ENCODE measurements at regions not wholly inside any gene's neighbourhood (a gene's known extent, or its start where the extent isn't known, plus 50 kb on each side); places are given as distances from the start of the nearest gene placed in this dataset.

DNA sequence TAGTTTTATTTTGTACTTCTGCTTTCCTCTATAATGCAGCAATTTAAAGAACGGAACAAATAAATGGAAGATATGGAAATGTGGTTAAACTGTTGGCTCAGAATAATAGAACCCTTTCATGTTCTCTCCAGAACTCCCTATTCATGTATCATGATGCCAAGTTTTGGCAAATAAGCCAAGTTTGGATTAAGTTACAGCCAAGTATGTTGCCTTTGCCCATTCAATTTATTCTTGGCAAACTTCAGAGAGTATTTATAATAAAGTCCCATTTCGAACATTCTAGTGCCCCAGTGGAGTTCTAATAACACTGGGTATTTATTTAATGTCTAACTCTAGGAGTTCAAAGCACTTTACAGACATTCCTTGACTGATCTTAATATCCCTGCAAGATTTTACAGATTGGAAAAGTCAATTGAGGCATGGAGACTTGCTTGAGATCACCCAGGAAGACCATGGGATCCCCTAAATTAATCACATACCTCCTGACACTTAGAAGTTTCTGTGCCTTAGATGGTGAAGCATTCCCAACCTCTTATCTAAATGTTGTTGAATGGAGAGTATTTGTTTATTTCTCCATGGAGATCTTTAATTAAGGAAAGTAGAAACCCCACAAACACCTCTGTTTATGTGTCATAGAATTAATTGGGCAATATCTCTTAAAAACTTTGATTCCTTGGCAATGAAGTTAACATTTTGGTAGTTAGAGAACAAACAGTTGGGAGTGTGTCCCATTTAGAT, 106.7 kb downstream of the ACKR3 start:
- in situ Hi-C loops (cut with MboI; ENCODE audit: low pct_ligation_motif_present in 1 of 4, low pct_unique_long_range_greater_than_20kb in 1 of 4, low sequenced_read_pairs in 3 of 4): no loop called here
- Histone ChIP-seq H3K36me3 (no peaks in the 10 kb centered on the region), H3K27ac (peak overlapping the region in 2 of 4 donors; percentile 3 to 5), H3K4me3 (no peak overlapping the region), H3K27me3 (no peaks in the 10 kb centered on the region), H3K4me1 (peaks cover 0 to 5% (median 0%) of the 10 kb centered on the region in 4 donors), H3K9me3 (no peaks in the 10 kb centered on the region)
- no peak for DNase-seq
- 31 to 46% methylated on average over 2 of the region's 2 CpGs for WGBS, 2 donors (ENCODE audit: low coverage in 1 of 2)
- TF ChIP-seq POLR2AphosphoS5 (IDR thresholded peaks at IDR 0.05) (no peak), POLR2A (IDR thresholded peaks at IDR 0.05) (no peak), EP300 (IDR thresholded peaks at IDR 0.05; ENCODE audit: low read depth) (no peak)
- TF ChIP-seq, protein P1, sequence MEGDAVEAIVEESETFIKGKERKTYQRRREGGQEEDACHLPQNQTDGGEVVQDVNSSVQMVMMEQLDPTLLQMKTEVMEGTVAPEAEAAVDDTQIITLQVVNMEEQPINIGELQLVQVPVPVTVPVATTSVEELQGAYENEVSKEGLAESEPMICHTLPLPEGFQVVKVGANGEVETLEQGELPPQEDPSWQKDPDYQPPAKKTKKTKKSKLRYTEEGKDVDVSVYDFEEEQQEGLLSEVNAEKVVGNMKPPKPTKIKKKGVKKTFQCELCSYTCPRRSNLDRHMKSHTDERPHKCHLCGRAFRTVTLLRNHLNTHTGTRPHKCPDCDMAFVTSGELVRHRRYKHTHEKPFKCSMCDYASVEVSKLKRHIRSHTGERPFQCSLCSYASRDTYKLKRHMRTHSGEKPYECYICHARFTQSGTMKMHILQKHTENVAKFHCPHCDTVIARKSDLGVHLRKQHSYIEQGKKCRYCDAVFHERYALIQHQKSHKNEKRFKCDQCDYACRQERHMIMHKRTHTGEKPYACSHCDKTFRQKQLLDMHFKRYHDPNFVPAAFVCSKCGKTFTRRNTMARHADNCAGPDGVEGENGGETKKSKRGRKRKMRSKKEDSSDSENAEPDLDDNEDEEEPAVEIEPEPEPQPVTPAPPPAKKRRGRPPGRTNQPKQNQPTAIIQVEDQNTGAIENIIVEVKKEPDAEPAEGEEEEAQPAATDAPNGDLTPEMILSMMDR (IDR thresholded peaks at IDR 0.05): no peak
- intact Hi-C loops (cut with DNase I; ENCODE audit: low total_unique reads): no loop called here

GRCh38 chr2:236677368-236677767, 107.7 kb downstream of the ACKR3 start:
- no peak for DNase-seq
- 67 to 92% methylated on average over 6 to 8 of the region's 8 CpGs for WGBS, 2 donors (ENCODE audit: low coverage in 1 of 2)
- intact Hi-C loops (cut with DNase I; ENCODE audit: low total_unique reads): no loop called here

GRCh38 chr2:236678307-236678975, 108.8 kb downstream of the ACKR3 start:
- TF ChIP-seq POLR2AphosphoS5 (IDR thresholded peaks at IDR 0.05) (no peak), EP300 (IDR thresholded peaks at IDR 0.05; ENCODE audit: low read depth) (no peak), POLR2A (IDR thresholded peaks at IDR 0.05) (no peak)
- TF ChIP-seq, protein P1 (IDR thresholded peaks at IDR 0.05): no peak
- DNase-seq: no peak
- no peaks in the 10 kb centered on the region for H3K36me3 ChIP-seq
- peaks cover 0 to 5% (median 0%) of the 10 kb centered on the region in 4 donors for H3K4me1 ChIP-seq
- intact Hi-C loops (cut with DNase I; ENCODE audit: low total_unique reads): no loop called here
- in situ Hi-C loops (cut with MboI; ENCODE audit: low pct_ligation_motif_present in 1 of 4, low pct_unique_long_range_greater_than_20kb in 1 of 4, low sequenced_read_pairs in 3 of 4): no loop called here
- H3K4me3 ChIP-seq: no peak overlapping the region
- H3K27me3 ChIP-seq: no peaks in the 10 kb centered on the region
- no peaks in the 10 kb centered on the region for H3K9me3 ChIP-seq
- 86 to 100% methylated on average over 1 to 15 of the region's 15 CpGs for WGBS, 2 donors (ENCODE audit: low coverage in 1 of 2)
- no peak overlapping the region for H3K27ac ChIP-seq

More at GRCh38 chr2:236677368-236677767, 107.7 kb downstream of the ACKR3 start:
- no peaks in the 10 kb centered on the region for H3K36me3 ChIP-seq
- no peak for TF ChIP-seq POLR2AphosphoS5 (IDR thresholded peaks at IDR 0.05)
- no peak for TF ChIP-seq EP300 (IDR thresholded peaks at IDR 0.05; ENCODE audit: low read depth)
- TF ChIP-seq POLR2A (IDR thresholded peaks at IDR 0.05): no peak
- TF ChIP-seq, protein P1 (IDR thresholded peaks at IDR 0.05): no peak
- in situ Hi-C loops (cut with MboI; ENCODE audit: low pct_ligation_motif_present in 1 of 4, low pct_unique_long_range_greater_than_20kb in 1 of 4, low sequenced_read_pairs in 3 of 4): no loop called here
- no peak overlapping the region for H3K4me3 ChIP-seq
- H3K4me1 ChIP-seq: peaks cover 0 to 5% (median 0%) of the 10 kb centered on the region in 4 donors
- H3K27me3 ChIP-seq: no peaks in the 10 kb centered on the region
- no peak overlapping the region for H3K27ac ChIP-seq
- no peaks in the 10 kb centered on the region for H3K9me3 ChIP-seq
